Mucosa of rectum (tissue), 2 donors: ENCODE measurements at regions not wholly inside any gene's neighbourhood (a gene's known extent, or its start where the extent isn't known, plus 50 kb on each side); places are given as distances from the start of the nearest gene placed in this dataset.

Source experiments
- H3K27ac ChIP-seq, 2 donors: one replicate each; pipeline ENCODE4 v1.7.0; 2013; ENCODE audit warnings: inconsistent platforms in 2 of 2, low read depth in 2 of 2, low read length in 2 of 2
- H3K27me3 ChIP-seq, 2 donors: one replicate each; pipeline ENCODE4 v1.7.0; 2013; ENCODE audit warnings: low read length in 2 of 2; ENCODE audit not compliant: control insufficient read depth in 2 of 2, insufficient read depth in 2 of 2
- H3K36me3 ChIP-seq, 2 donors: one replicate each; pipeline ENCODE4 v1.7.0; 2013; ENCODE audit warnings: low read length in 2 of 2; ENCODE audit not compliant: control insufficient read depth in 2 of 2, insufficient read depth in 2 of 2
- H3K4me1 ChIP-seq, 2 donors: one replicate each; pipeline ENCODE4 v1.7.0; 2013; ENCODE audit warnings: low read length in 2 of 2, mild to moderate bottlenecking in 1 of 2; ENCODE audit not compliant: control insufficient read depth in 2 of 2, insufficient read depth in 2 of 2
- H3K4me3 ChIP-seq, 2 donors: one replicate each; pipeline ENCODE4 v1.7.0; 2013; ENCODE audit warnings: low read length in 2 of 2
- H3K9ac ChIP-seq, 2 donors: one replicate each; pipeline ENCODE4 v1.7.0; 2013; ENCODE audit warnings: low read length in 2 of 2, low read depth in 1 of 2, mild to moderate bottlenecking in 1 of 2
- H3K9me3 ChIP-seq, 2 donors: one replicate each; pipeline ENCODE4 v1.7.0; 2013; ENCODE audit warnings: low read length in 2 of 2; ENCODE audit not compliant: control insufficient read depth in 2 of 2
- donor health status: healthy.
- donor health status: Normal muscosa, but diverticular disease.

DNA sequence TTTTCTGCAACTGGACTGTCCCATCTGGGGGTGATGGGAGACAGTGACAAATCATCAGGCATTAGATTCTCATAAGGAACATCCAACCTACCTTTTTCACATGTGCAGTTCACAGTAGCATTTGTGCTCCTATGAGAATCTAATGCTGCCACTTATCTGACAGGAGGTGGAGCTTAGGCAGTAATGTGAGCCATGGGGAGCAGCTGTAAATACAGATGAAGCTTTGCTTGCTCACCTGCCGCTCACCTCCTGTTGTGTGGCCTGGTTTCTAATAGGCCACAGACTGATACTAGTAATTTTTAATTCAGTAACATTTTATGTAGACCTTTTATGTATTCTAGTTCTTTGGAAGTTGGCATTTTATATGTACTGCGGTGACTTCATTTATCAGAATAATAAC, 180.1 kb upstream of the SPOPL start:
- H3K36me3 ChIP-seq: no peaks in the 10 kb centered on the region
- H3K9ac ChIP-seq: no peak overlapping the region

GRCh38 chr2:138323382-138324067, 178.0 kb upstream of the SPOPL start:
- no peak overlapping the region for H3K27ac ChIP-seq
- no peak overlapping the region for H3K4me3 ChIP-seq
- no peaks in the 10 kb centered on the region for H3K36me3 ChIP-seq
- H3K9ac ChIP-seq: no peak overlapping the region
- no peaks in the 10 kb centered on the region for H3K9me3 ChIP-seq
- H3K4me1 ChIP-seq: no peaks in the 10 kb centered on the region
- H3K27me3 ChIP-seq: no peaks in the 10 kb centered on the region

More for the DNA sequence above, 180.1 kb upstream of the SPOPL start:
- Histone ChIP-seq H3K9me3 (no peaks in the 10 kb centered on the region), H3K27me3 (no peaks in the 10 kb centered on the region), H3K27ac (no peak overlapping the region), H3K4me3 (no peak overlapping the region), H3K4me1 (no peaks in the 10 kb centered on the region)

- no peaks in the 10 kb centered on the region for H3K36me3 ChIP-seq
- H3K27me3 ChIP-seq: no peaks in the 10 kb centered on the region
- no peaks in the 10 kb centered on the region for H3K9me3 ChIP-seq
- no peaks in the 10 kb centered on the region for H3K4me1 ChIP-seq
- no peak overlapping the region for H3K4me3 ChIP-seq
- H3K27ac ChIP-seq: no peak overlapping the region
- no peak overlapping the region for H3K9ac ChIP-seq
Measured at GRCh38 chr2:138324068-138324771, 177.3 kb upstream of the SPOPL start.

GRCh38 chr2:138327967-138328366, 173.6 kb upstream of the SPOPL start:
- Histone ChIP-seq H3K4me1 (no peaks in the 10 kb centered on the region), H3K9ac (no peak overlapping the region), H3K27me3 (no peaks in the 10 kb centered on the region), H3K27ac (no peak overlapping the region), H3K36me3 (no peaks in the 10 kb centered on the region), H3K4me3 (no peak overlapping the region), H3K9me3 (no peaks in the 10 kb centered on the region)

- H3K27ac ChIP-seq: no peak overlapping the region
- H3K9ac ChIP-seq: no peak overlapping the region
- no peaks in the 10 kb centered on the region for H3K9me3 ChIP-seq
- no peak overlapping the region for H3K4me3 ChIP-seq
- no peaks in the 10 kb centered on the region for H3K27me3 ChIP-seq
- no peaks in the 10 kb centered on the region for H3K4me1 ChIP-seq
- H3K36me3 ChIP-seq: no peaks in the 10 kb centered on the region
Measured at GRCh38 chr2:138329162-138329561, 172.4 kb upstream of the SPOPL start.

DNA sequence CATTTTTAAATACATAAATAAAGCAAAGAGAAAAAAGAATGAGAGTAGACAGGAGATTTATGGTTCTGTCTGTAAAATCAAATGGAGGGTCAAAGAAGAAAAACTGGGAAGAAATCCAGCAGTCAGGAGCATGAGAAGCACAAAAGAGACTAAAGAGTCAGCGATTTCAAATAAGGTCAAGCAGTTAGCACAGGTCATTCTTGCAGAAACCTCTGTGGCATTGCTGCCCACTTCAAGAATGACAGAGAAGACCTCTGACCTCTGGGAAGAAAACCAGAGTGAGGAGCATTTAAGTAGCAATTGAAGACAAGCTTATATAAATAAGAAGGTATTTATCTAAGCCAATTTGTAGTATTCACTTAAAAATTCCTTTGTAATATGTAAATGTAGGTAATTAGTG, 172.0 kb upstream of the SPOPL start:
- Histone ChIP-seq H3K4me3 (no peak overlapping the region), H3K36me3 (no peaks in the 10 kb centered on the region), H3K9ac (no peak overlapping the region), H3K27me3 (no peaks in the 10 kb centered on the region), H3K9me3 (no peaks in the 10 kb centered on the region), H3K27ac (no peak overlapping the region), H3K4me1 (no peaks in the 10 kb centered on the region)

GRCh38 chr2:138333121-138333520, 168.4 kb upstream of the SPOPL start:
- Histone ChIP-seq H3K9me3 (no peaks in the 10 kb centered on the region), H3K27me3 (no peaks in the 10 kb centered on the region), H3K36me3 (no peaks in the 10 kb centered on the region), H3K4me1 (no peaks in the 10 kb centered on the region), H3K27ac (no peak overlapping the region), H3K9ac (no peak overlapping the region), H3K4me3 (no peak overlapping the region)

GRCh38 chr2:138333677-138334076, 167.9 kb upstream of the SPOPL start:
- Histone ChIP-seq H3K27ac (no peak overlapping the region), H3K36me3 (no peaks in the 10 kb centered on the region), H3K4me3 (no peak overlapping the region), H3K9me3 (no peaks in the 10 kb centered on the region), H3K27me3 (no peaks in the 10 kb centered on the region), H3K4me1 (no peaks in the 10 kb centered on the region), H3K9ac (no peak overlapping the region)

DNA sequence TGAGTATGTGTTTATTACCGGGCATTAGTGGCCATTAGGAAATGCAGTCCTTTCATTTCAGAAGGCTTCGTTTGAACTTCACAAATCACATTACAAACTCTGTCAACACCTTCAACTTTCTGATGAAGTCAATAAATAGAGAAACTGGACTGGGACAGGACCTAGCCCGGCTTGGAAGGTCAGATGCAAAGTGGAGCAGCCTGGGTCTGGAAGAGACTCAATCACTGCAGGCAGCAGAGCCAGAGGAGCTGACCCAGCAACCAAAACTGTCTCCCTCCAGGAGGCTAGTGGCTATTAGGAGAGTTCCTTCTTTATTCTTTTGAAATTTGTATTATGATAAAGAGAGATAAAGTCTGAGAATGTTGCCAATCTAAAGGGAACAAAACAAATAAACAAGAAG, 167.2 kb upstream of the SPOPL start:
- H3K9ac ChIP-seq: no peak overlapping the region

DNA sequence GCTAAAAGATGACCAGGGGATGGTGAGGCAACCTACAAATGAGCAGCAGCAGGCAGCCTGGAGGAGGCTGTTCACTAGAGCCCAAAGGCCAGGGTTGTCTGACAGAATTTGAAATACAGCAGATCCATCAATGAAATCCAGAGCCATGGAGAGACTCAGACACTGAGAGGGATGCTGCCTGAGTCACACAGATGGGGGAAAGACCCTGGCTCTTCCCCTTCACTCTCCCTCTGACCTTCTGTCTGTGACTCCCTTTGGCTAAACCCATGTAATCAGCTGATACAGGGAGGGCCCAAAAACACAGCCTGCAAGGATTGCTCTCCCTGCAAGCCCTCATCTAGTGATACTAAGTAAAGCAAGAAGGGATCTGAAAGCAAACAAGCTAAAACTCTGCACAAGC, 166.5 kb upstream of the SPOPL start:
- no peaks in the 10 kb centered on the region for H3K36me3 ChIP-seq
- no peaks in the 10 kb centered on the region for H3K27me3 ChIP-seq
- no peak overlapping the region for H3K4me3 ChIP-seq
- H3K4me1 ChIP-seq: no peaks in the 10 kb centered on the region
- no peaks in the 10 kb centered on the region for H3K9me3 ChIP-seq
- H3K27ac ChIP-seq: no peak overlapping the region
- no peak overlapping the region for H3K9ac ChIP-seq

More for the DNA sequence above, 167.2 kb upstream of the SPOPL start:
- no peak overlapping the region for H3K4me3 ChIP-seq
- no peaks in the 10 kb centered on the region for H3K9me3 ChIP-seq
- no peaks in the 10 kb centered on the region for H3K36me3 ChIP-seq
- H3K27ac ChIP-seq: no peak overlapping the region
- H3K4me1 ChIP-seq: no peaks in the 10 kb centered on the region
- H3K27me3 ChIP-seq: no peaks in the 10 kb centered on the region
